Frontal cortex (tissue), 3 donors: ENCODE measurements at regions not wholly inside any gene's neighbourhood (a gene's known extent, or its start where the extent isn't known, plus 50 kb on each side); places are given as distances from the start of the nearest gene placed in this dataset.

Experiments used
- DNase-seq, 2 donors: peaks; one replicate each; pipeline ENCODE4 v3.0.0; 2012; ENCODE audit warnings: low spot score in 2 of 2
- FAIRE-seq: peaks from 2 replicates; lab custom pipeline; 2012; peaks lifted over from hg19 to GRCh38; lab: Jason Lieb, UNC
- donor health status: control.
- donor health status: control.
- donor health status: control.

DNA sequence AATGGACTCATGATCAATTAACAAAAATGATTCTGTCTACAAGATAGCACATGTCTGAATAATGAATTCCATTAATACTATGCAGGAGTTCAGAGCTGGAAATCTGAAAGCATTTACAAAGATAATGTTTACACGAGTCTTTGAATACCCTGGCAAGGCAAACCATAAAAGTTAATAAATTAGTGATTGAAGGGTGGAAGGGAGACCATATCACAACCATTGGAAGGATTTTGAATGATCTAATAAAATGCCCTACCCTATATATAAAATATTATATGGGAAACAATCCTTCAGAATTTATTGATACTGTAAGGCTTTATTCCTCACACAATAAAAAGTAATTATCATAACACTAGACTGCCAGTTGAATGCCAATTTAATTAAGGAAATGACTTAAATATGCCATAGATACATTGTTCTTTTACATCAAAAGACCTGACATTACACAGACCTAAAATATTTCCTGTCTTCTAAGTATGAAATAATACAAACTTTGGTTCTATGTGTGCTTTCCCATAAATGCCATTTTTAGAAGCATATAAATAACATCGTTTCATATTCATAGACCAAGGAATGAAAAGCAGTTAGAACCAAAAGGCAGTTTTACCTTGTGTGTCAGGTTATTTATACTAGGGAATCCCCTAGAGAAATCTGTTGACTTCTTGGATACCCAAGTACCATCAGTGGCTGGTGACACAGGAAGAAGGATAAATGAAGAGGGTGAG, 249.2 kb upstream of the MARCKS start:
- FAIRE-seq, result no peak
- DNase-seq, result no peak

DNA sequence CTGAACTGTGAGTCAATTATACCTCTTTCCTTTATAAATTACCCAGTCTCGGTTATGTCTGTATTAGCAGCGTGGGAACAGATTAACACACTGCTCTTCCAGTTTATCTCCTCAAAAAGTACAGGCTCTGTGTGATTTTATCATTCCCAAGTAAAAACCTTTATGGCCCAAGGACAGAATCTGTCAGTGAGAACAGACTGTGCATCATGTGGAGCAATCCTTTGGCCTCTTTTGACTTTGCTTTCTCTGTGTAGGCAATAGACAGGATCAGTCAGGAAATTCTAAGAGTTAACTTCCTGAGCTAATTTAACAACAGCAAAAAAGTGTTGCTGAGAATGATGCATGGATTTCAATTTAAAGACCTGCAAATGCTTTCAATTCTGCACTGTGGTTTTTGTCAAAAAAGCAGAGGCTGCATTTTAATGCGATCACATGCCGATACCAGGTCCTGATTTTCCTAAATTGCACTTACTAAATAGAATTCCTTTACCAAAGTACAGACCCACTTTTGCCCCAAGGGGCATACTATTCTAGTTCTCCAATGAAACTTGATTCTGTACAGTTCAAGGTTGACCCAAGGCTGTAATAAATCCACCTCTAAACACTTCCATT, 246.7 kb upstream of the MARCKS start:
- no peak for FAIRE-seq
- DNase-seq, result no peak

DNA sequence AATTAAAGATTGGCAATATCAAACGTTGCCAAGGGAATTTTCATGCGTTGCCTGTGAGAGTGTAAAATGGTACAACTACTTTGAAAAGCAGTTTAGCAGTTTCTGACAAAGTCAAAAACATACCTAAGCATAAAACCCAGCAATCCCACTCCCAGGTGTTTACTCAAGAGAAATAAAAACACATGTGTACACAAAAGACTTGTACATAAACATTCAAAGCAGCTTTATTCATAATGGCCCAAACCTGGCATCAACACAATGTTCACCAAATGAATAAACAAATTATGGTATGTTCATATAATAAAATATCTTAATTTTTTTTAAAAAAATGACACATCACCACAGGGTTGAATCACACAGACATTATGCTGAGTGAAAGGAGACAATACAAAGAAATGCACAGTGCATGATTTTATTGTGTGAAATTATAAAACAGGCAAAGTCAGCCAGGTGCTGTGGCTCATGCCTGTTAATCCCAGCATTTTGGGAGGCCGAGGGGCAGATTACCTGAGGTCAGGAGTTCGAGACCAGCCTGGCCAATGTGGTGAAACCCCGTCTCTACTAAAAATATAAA, 240.4 kb upstream of the MARCKS start:
- no peak for FAIRE-seq
- no peak for DNase-seq

DNA sequence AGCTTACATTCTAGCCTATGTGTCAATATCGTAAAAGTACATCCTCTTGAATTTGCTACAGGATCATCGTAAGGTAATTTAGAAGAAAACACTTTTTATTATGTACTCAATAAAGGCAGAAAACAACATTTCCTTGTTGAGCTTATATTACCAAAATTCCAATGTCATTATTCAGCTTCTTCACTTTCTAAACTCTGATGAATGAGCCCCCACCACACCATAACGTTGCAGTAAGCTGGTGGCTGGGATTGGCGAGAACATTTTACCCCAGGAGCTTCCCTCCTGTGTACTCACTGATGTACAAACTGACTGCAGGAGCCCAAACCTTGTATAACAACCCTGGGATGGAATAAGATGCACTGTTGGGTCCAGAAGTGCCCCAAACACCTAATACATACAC, 238.1 kb upstream of the MARCKS start:
- FAIRE-seq (no peak), DNase-seq (no peak)

DNA sequence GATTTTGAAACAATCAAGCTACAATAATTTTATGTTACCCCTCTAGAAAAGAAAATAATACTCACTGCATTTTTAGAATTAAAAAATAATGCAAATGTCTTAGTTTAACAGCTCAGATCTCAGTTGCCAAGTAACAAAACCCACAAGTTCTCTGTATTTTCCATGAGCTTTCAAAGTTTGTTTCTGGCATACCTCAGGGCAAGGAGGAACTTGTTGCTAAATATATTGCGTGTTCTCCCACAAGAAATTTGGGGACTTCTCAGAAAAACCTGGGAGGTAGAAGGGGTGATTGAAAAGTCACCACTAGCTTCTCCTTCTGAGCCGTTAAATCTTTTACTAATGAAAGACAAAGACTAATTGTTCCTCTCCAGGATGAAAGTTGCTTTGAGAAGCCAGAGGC, 236.8 kb upstream of the MARCKS start:
- DNase-seq (no peak), FAIRE-seq (no peak)

DNA sequence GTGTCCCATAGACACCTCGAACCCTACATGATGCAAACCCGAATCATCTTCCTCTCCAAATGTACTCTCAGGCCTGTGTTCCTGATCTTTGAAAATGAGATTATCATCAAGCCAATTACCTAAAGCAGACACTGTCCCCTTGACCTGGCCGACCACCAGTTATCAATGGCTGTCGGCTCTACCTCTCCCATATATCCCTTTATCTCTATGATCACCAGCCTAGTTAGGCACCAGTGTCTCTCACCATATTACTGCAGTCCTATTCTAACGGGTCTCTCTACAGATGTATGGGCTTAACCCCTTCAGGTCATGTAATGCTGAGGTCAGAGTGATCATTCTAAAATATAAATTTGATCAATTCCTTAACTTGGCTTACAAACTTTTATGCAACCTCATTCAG, 234.9 kb upstream of the MARCKS start:
- DNase-seq (no peak), FAIRE-seq (no peak)

DNA sequence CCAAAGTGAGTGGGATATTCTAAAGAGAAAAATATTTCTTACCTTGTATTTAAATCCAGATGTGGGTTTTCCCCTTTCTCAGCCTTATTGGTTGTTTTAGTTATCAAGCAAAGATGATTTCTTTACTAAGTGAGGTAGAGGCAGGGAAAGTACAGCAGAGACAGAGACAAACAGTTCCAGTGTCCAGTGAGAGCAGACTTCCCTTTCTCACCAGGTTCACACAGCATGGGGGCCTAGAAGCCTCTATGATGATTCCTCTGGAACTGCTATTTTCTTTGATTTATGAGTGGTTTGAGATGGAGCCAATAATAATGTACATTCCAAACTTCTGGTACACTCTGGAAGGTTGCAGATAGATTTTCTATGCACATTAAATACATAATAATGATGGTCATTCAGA, 234.0 kb upstream of the MARCKS start:
- DNase-seq (no peak), FAIRE-seq (no peak)

DNA sequence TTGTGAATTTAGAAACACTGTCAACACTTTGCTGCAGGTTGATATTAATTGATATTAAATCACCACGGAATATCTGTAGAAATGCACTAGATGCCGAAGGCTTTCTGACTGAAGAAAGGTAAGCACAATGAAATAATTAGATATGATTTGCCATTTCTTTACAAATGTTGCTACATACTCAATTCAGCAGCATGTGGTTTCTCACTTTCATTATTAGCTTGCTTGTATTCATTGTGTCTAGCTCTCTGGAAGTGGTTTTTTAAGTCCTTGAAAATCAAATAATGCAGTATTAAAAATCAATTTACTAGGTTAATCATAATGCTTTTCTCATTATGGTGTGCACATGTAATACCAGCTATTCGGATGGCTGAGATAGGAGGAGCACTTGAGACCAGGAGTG, 231.3 kb upstream of the MARCKS start:
- FAIRE-seq, result no peak

DNA sequence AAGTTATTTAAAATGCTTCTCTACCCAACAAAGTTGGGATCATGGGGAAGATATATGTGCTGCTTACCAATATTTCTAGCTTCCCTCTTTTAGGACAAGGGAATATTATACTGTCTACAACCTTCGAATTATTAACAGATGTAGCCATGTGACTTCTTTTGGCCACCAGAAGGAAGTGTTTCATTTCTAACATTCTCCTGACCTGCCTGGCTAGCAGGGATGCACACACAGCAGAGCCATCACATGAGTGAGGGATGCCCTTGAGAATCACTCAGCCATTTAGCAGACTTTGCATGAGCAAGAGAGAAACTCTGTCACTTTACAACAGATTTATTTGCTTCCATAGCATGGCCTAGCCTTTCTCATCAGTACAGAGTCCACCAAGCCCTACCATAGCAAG, 230.7 kb upstream of the MARCKS start:
- FAIRE-seq (no peak), DNase-seq (no peak)

More for the DNA sequence above, 231.3 kb upstream of the MARCKS start:
- no peak for DNase-seq

DNA sequence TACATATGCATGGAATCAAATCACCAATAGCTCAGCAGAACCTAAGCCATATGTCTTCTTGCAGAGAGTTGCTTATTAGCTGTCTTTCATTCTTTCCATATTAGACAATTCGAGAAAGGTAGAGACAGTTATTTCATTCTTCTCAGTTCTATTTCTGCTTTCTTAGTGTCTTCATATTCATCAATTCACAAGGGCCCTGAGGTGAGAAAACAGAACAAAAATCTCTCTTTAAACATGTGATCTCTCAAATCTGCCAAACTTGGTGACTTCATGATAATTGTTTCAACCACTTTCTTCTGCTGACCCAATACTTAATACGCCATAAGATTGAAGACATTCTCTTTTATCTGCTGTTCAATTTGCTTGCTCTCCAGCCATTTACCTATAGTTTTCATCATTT, 229.7 kb upstream of the MARCKS start:
- FAIRE-seq, result no peak

DNA sequence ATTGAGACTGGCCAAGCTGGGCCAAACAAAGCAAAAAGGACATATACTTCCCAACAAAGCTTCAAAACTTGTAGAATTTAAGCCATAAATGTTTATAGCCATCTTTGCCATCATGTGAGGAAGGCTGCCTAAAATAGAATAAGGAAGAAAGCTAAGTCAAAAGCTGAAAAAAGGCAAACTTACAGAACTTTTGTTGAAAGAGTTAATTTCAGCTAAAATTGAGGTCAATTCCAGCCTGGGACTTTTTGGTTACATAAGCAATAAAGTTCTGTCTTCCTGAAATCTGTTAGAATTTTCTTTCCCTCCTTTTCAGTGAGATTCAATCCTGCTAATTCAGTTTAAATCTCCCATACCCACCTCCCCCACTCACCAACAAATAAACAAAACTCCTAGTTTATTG, 227.9 kb upstream of the MARCKS start:
- FAIRE-seq (no peak), DNase-seq (no peak)

More for the DNA sequence above, 229.7 kb upstream of the MARCKS start:
- DNase-seq, result no peak

DNA sequence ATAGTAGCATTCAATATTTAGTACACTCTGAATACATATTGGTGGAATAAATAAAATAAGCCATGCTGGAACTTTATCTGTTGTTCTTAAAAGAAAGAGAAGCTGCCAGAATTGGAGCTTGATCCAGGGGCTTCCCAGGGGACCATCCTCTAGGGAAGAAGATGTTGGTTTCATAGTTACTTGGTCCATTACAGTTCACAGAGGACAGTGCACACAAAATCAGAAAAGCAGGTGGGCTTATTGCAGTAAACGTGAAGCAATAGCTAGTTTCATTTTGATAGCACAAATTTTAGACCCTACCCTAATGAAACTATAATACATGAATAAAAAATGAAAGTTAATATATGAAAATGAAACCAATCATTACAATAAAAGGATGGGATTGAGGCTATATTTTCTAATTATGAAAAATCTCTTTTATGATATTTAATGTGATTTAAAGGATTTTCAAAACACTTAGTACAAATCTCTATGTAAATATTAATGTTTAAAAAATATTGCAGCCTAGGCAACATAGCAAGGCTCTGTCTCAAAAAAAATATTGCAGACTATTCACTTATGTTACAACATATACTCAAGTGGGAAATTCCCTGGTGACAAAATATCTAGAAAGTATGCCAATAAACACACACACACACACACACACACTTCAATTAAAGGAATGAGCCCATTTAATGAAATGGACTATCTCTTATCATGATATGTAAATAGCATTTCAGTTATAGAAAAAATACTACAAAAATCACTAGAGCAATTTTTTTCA, 227.0 kb upstream of the MARCKS start:
- no peak for DNase-seq
- FAIRE-seq, result no peak

DNA sequence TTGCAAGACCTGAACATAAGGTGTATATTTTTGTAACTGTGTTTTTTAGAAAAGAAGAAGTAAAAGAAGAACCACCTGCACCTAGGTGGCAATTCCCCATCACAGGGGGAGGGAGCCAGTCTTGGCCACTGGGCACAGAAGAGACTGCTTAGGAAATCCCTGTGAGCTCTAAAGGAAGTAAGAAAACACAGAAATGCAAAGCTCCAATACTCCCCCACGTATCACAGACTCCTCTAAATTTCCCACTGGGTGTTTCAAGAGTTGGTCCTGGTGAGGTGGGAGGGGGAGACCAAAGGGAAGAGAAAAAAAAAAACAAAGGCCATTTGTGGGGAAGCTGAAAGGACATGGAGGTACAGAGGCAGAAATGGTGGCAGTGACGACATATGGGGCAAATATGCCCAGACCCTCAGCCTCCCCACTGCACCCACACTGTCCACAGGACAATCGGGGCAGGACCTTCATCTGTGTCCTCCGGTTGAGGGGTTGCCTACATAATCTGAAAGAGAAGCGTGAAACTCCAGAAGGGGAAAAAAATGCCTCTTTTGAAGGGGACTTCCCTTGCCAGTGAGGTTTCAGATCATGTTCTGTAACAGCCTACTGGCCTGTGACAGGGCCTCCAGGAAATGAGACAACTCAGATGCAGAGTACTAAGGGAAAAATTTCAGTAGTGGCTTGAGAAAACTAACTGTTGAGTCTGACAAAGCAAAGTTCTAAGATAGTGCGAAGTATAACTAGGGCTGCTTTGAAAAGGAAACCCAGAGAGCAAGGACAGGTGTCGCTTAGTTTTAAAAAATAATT, 226.2 kb upstream of the MARCKS start:
- FAIRE-seq (no peak), DNase-seq (no peak)

DNA sequence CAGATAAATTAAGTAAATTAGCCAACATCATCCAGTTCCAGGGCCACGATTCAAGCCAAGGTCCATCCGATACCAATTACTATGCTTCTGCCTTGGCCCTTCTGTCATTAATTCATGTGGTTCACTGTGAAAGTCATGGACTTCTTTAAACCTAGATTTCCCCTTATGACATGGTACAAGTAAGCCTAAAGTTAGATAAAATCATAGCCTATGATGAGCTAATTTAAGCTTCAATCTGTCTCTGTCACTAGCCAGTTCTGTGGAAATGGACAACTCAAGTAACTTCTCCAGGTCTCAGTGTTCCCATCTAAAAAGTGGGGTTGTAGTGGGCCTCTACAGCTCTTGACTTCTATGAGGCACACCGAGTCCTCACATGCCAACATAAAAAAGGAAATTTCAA, 225.5 kb upstream of the MARCKS start:
- FAIRE-seq (no peak), DNase-seq (no peak)

DNA sequence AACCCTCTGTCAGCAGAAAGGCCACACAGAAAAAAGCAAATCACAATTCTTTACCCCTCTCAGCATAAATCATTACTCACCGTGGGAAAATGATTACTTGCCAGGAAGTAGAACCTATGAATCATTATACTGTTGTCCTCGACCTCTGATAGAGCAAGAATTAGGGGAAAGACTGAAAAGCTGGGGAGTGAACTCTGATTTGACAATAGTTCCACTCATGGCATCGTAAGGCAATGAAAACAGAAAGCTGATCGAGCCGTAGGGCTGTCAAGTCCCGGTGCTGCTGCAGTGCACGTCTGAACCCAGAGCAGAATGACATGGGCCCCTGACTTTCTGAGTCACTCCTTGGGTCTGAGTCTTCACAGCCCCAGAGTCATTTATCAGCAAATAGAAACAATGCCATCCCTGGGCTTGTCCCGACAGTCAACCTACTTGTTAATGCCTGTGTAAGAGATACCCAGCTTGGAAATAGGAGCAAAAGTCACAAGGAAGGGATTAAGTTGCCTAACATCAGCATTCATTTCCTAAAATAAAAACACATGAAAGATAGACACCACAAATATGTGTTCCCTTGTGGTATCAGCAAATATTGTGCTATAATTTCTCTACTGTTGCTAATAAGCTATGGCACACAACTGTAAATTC, 224.8 kb upstream of the MARCKS start:
- FAIRE-seq (no peak), DNase-seq (peak in 1 of 2 donors; percentile 5)

DNA sequence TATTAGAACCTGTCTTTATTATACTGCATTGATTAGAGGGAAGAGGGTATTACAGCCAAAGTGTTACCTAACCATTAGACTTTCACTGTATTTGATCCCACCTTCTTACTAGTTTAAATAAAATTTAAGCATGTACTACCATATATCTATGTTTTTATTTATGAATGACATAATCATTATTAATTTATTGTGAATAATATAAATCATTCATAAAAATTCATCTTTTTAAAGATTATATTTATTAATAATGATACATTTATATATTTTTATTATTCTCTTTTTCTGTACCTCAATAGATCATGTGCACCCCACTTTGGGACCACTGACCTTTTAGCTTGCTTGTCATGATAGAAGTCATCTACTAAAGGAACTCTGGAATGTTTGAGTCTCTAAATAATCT, 223.5 kb upstream of the MARCKS start:
- no peak for DNase-seq
- peak; percentile 61 for FAIRE-seq

DNA sequence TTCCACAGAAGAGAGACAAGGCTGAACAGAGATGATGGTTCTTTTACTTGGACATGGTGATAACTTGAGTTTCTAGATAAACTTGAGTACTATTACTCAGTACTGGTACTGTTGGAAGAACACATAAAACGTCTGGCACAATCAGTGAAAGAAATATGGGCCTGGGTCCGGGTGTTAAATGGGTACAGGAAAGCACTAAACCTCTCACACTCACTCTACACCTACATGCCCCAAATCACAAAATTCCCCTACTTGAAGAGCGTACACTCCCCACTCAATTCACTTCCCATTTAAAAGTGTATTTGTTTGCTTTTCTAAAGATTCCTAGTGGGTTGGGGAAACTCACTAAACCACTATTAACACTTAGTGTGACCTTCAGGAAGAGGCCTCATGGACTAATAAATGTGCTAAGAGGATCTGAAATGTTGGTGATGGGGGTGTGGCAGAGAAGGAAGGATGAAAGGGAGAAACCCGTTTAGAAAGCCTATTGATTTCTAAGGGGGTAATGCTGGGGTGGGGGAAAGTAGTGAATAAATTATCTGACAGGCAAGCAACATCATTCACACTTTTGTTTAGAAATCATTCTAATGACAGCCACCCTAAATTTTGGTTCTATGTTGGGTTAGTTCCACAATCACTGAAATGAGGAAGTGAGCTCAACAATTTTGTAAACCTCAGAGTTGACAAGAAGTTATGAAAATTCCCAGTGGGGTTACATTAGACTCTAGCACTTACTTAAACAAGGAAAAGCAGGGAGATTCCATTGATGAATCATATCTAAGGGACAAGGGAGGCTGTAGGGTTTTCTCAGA, 222.6 kb upstream of the MARCKS start:
- no peak for FAIRE-seq
- no peak for DNase-seq

DNA sequence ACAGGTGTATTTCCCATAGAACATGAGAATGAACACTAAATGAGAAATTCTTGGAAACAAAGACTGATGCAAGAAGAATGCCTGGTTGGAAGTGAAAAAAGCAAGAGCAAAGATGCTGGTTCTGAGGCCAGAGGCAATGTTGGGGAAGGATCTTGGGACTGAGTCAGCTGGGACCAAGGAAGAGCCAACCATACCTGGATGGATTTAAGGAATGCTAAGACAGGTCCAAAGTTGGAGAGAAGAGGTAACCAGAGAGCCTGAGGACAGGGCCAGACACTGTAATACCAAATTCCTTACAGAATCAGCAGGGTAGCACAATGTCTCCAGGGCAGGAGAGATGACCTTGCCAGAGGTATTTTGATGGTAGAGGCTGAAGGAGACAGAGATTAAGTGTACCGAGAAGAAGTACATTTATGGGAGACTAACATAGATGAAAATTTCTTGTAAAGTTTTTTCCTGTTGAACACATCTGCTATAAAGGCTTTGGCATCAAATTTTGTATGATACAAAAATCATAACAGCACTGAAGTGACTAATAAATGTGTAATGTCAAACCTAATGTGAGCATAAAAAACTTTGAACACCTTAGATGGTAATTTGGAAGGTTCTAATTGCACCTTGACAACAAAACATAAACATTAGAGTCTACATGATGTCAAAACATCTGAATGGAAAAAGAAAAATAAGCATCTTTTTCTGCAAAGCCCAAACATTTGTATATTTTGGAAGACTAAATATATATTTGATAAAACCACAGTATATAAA, 221.7 kb upstream of the MARCKS start:
- FAIRE-seq, result no peak

More for the DNA sequence above, 221.7 kb upstream of the MARCKS start:
- no peak for DNase-seq
